ENCODE measurements at regions not wholly inside any gene's neighbourhood (a gene's known extent, or its start where the extent isn't known, plus 50 kb on each side); places are given as distances from the start of the nearest gene placed in this dataset.

GRCh38 chr9:99638971-99639370 lies 182.7 kb upstream of the NR4A3 start (continued):
- TF ChIP-seq KIAA2018 (CRISPR knock-in tag; IDR thresholded peaks at IDR 0.05; ENCODE audit: borderline replicate concordance), result no peak
- no peak for TF ChIP-seq HBP1 (CRISPR knock-in tag; IDR thresholded peaks at IDR 0.05; ENCODE audit: low read depth)
- TF ChIP-seq RCOR2 (CRISPR knock-in tag; IDR thresholded peaks at IDR 0.05), result no peak

- H3K4me2 ChIP-seq (ENCODE audit: low read depth, low read length), result no peak overlapping the region
- ChIA-PET POLR2A (no interaction called here), CTCF (ENCODE audit: low intra/inter-chr PET ratio, low total read pairs) (no interaction called here)
- no peaks in the 10 kb centered on the region for H3K79me2 ChIP-seq (ENCODE audit: insufficient read depth, low read length)
- H3K9ac ChIP-seq (ENCODE audit: insufficient read depth, low read depth, low read length), result no peak overlapping the region
- no peaks in the 10 kb centered on the region for H3K36me3 ChIP-seq (replicated peaks in 1 of 2; ENCODE audit: control insufficient read depth in 1 of 2, insufficient read depth in 2 of 2, low read length in 2 of 2)
- intact Hi-C loops (cut with micrococcal nuclease; ENCODE audit: unreplicated experiment), result no loop called here
- H3K9me3 ChIP-seq (ENCODE audit: low read length), result no peaks in the 10 kb centered on the region
- H3K27ac ChIP-seq (ENCODE audit: extremely low read length, insufficient read depth, low read length), result no peak overlapping the region
- in situ Hi-C loops (cut with HindIII; ENCODE audit: extremely low pct_ligation_motif_present, low pct_unique_long_range_greater_than_20kb), result no loop called here
- no TSS peak for BruUV-seq (replicated peaks)
- H3K4me3 ChIP-seq (replicated peaks in 1 of 3; ENCODE audit: insufficient read depth in 1 of 3, low read depth in 2 of 3, low read length in 3 of 3), result no peak overlapping the region
- H3K27me3 ChIP-seq (ENCODE audit: control insufficient read depth in 1 of 2, insufficient read depth in 2 of 2, low read length in 2 of 2), result no peaks in the 10 kb centered on the region
- FAIRE-seq (no peak), ATAC-seq (no peak), DNase-seq (ENCODE audit: low spot score) (no peak)
- H4K20me1 ChIP-seq (ENCODE audit: insufficient read depth, low read length), result no peaks in the 10 kb centered on the region
- no peak overlapping the region for H2AFZ ChIP-seq (ENCODE audit: low read length)
- H3K4me1 ChIP-seq (ENCODE audit: insufficient read depth, low read length), result no peaks in the 10 kb centered on the region
- TF ChIP-seq CTCF (CRISPR knock-in tag; IDR thresholded peaks at IDR 0.05) (no peak), ZNF501 (CRISPR knock-in tag; IDR thresholded peaks at IDR 0.05) (no peak)
Measured at GRCh38 chr9:99647604-99648003, 174.1 kb upstream of the NR4A3 start.
